Fibroblast of skin of left quadriceps (primary cell): ENCODE measurements at regions not wholly inside any gene's neighbourhood (a gene's known extent, or its start where the extent isn't known, plus 50 kb on each side); places are given as distances from the start of the nearest gene placed in this dataset.

Experiments
- DNase-seq, 2 experiments: peaks; one replicate each; pipeline ENCODE4 v3.0.0-alpha.2; 2013; ENCODE audit warnings: low read depth in 2 of 2

GRCh38 chr9:108512426-108513173 is 343.2 kb downstream of the ACTL7B start:
- no peak for DNase-seq

GRCh38 chr9:108511307-108511706 is 344.5 kb downstream of the ACTL7B start:
- peak; percentile 52 to 55 for DNase-seq

DNA sequence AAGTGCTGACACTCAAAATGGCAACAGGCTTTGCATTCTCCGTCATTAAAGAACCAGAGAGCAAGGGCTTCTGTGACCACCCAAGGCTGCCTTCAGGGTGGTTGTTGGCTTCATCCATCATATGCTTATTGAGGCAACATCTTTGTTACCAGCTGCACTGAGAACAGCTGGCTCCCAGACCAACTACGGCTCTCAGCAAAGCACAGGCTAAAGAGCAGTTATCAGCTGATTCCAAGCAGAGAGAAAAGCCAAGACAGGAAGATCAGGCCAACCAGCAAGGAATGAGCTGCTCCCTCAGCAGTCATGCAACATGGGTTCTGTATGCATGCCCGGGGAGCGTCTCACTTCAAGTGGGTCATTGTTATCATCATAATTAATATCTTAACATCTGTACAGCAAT is 358.9 kb downstream of the ACTL7B start:
- DNase-seq, result no peak

GRCh38 chr9:108489567-108489966 is 366.2 kb downstream of the ACTL7B start:
- DNase-seq, result no peak

DNA sequence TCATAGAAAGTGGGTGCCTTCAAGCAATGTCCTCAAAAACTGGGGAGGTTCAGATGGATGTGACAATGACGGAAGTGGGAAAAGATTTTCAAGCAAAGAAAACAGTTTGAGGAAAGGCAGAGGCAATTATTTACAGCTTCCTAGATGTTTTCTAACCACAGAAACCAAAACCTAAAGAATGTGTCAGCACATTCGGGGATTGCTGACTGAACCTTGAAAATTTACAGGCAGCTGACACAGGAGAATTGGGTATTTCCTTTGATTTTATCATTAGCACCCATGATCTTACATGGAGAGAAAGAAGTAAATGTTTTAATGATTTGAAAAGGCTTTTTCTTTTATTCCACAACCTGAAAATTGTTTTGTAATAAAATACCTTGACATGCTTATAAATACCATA is 369.0 kb downstream of the ACTL7B start:
- DNase-seq, result peak; percentile 63 to 67

DNA sequence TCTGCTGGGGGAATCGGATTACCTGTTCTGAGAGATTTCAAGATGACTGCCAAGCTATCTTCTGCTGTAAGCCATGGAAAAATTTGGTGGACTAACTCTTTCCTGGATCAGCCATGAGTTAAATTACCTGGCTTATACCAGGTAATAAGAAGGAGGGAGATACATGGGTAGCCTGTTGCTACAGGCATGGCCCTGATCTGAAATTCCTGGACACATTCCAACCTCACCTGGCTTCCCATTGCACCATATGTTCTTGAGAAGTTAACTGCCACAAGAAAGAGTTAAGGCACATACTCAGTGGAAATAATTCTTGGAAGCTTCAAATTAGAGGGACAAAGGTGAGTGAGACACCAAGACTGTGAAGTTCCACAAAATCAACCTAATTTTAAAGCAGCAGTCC is 371.3 kb downstream of the ACTL7B start:
- DNase-seq, result no peak

GRCh38 chr9:108483676-108484075 is 372.1 kb downstream of the ACTL7B start:
- DNase-seq, result no peak

GRCh38 chr9:108479989-108480652 is 375.7 kb downstream of the ACTL7B start:
- no peak for DNase-seq

- DNase-seq, result peak; percentile 65 to 75
Observed at GRCh38 chr9:108478431-108479332, 377.1 kb downstream of the ACTL7B start.

DNA sequence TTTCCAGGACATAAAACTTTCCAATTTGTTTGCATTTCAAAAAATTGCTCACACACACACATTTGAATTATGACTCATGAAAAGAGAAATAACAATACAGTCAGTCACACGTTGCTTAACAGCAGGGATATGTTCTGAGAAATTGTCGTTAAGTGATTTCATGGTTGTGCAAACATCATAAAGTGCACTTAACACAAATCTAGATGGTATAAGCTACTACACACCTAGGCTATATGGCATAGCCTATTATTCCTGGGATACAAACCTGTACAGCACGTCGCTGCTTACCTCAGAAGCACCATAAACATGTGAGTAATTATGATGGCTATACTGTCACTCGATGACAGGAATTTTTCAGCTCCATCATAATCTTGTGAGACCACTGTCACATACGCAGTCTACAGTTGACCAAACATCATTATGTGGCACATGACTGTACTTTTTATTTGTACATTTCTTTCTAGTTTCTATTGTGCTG is 378.2 kb downstream of the ACTL7B start:
- peak; percentile 53 to 63 for DNase-seq

DNA sequence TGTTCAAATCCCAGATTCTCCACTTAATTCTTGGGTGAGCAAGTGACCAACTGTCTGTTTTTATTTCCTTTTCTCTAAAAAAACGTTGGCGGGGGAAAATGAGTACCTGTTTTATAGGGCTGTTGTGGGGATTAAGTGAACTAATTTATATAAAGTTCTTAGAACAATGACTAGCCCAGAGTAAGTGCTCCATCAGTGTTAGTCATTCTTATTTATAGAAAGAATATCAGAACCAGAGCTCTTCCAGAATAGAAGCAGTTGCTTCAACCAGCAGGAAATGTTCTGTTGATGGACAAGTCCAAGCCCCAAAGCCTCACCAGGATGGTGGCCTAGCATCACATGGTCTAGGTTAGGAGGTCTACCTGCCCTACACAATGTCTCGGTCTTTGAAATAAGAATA is 379.2 kb downstream of the ACTL7B start:
- no peak for DNase-seq

DNA sequence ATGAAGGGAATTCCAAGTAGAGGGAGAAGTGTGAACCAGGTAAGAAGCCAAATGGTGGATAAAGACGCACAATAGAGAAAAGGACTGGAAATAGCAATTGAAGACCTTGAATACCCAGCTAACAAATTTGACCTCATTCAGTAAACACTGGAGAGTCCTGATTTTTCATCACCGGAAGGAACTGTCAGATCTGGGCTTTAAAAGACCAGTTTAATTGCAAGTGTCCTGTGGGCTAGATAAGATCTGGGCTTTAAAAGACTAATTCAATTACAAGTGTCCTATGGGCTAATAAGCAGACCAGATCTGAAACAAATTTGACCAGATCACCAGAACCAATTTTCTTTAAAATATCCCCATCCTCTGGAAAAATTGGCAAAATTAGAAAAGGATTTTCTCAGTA is 380.0 kb downstream of the ACTL7B start:
- DNase-seq, result no peak

DNA sequence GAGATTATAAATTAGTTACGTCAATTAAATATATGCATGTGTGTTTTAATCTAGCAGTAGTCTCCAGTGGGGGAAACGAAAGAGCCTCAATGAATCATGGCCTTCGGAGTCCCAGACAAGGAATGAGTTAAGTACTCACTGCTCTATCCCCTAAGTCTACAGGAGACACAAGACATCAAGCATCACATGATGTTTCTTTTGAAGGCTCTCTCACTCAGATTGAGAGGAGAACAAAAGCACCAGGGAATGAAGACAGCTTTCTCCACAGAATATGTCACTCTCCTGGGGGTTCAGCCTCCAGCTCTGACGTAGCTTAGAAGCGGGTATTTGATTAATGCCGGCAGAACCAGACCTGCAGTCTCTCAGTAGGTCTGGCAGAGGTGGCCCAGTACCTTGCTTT is 381.4 kb downstream of the ACTL7B start:
- no peak for DNase-seq

DNA sequence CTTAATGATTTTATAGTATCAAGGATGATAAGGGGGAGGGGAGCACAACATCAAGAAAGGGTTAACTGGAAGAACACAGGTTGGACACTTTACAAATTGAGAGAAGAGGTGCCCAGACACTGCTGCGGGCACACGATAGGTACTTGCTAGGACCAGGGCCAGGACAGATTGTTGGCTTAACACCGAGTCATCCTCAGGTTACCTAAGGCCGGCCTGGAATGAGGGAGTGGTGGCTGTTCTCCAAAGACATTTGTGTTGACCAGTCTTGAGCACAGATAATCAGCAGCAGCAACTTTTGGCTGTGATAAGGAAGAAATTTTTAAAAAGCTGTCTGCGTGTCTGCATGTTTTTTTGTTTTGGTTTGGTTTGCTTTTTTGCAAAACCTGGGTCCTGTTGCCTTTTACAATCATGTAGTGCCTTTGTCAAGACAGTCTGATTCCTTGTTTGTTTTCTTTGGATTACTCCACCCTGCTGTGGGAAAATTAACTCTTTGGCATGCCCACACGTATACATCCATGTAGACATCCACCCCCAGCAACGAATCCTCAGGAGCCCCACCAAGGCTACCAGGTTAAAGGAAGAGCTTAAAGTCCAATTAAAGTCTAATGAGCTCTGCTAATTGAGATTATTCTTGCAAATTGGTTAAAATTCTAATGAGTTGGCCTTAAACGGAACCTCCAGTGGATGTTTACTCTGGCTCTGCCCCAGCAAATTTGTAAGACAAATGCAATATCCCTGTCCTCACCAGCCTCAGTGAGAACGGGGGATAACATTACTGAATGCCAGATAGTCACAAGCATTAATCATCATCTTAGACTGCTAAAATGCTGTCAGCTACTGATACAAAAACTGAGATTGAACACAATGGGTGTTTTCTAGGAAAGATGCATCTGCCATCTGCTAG is 382.3 kb downstream of the ACTL7B start:
- DNase-seq, result peak in 1 of 2 experiments; percentile 30

DNA sequence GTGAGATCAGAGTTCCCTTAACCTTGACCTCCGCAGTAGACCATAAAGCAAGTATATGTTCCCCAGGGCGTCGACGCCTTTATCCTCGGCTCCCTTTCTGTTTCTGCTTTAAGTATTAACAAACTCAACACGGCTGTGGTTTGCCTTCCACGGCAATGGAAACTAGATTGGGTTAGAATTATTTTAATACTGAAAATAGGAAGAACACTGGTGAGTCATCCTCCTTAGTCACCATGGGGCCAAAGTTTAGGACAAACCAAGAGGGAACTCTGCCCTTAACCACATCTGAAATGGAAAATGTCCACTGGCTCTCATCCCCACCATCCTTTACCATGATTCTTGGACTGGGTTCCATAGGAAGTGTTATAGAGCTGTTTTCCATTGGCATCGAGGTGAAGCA is 386.1 kb downstream of the ACTL7B start:
- DNase-seq, result no peak

GRCh38 chr9:108468364-108468763 is 387.4 kb downstream of the ACTL7B start:
- DNase-seq, result no peak

DNA sequence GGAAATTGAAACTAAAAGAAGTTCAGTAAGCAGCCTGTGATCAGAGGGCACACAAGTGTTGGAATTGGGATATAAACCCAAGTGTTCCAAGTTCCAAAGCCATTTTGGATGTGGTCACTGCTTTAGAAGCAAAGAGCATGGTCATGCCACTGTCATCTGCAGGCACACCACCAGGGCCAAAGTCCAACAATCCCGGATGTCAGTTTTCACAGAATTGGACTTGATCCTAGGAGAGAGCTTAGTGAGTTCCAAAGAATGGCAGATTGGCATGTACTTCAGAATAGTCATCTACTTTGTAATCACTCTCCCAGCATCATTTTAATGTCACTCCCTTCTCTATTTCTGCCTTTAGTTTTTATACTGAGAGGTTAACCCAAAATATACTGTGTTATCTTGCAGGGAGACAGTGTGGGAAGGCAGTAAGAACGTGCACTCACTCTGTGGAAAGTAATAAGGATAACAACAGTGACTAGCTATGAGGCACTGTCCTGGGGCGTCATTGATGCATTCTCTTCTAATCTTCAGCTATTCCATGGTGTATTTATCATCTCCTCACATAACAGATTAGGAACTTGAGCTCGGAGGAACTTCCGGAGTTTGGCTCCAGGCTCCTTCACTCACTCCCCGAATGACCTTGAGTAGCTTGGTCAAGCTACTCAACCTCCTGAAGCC is 388.0 kb downstream of the ACTL7B start:
- no peak for DNase-seq

- DNase-seq, result no peak
Observed at GRCh38 chr9:108467161-108467560, 388.6 kb downstream of the ACTL7B start.

- DNase-seq, result no peak
Observed at GRCh38 chr9:108466304-108466703, 389.5 kb downstream of the ACTL7B start.

DNA sequence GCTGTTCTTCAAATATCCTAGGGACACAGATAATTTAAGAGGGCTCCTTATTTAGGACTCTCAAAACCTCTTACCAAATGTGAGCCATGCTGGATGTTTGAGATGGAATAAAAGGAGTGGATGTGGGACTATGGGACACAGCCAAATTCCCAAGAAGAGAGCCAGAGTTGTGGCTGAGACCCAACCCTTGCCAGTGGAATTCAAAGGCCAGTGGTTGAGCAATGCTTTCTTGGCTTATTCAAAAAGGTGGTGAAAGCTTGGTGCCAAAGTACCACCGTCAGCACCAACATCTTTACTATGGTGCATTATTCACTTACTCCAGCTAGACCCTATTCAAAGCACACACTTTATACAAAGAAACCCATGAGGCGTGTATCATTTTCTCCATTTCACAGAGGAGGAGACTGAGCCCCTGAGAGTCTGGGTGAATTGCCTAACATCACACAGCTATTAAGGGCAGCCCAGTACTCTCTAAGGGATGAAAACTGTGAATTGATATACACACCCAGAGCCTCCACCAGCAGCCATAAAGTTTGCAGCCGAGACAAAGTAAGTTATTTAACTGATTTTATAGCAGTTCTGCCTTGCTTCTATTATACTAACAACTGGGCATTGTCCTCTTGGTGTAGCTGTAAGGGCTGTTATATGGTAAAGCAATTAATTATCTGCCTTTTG is 391.7 kb downstream of the ACTL7B start:
- no peak for DNase-seq
